ENCODE measurements at regions not wholly inside any gene's neighbourhood (a gene's known extent, or its start where the extent isn't known, plus 50 kb on each side); places are given as distances from the start of the nearest gene placed in this dataset.

- no peak for TF ChIP-seq POLR2A (IDR thresholded peaks at IDR 0.05)
- TF ChIP-seq CTCF (IDR thresholded peaks at IDR 0.05) = no peak
- no peak for TF ChIP-seq EP300 (IDR thresholded peaks at IDR 0.05)
Observed at GRCh38 chr11:87456499-87456898, 418.8 kb downstream of the TMEM135 start.

All from ovary (tissue), 3 donors.